ENCODE measurements at regions not wholly inside any gene's neighbourhood (a gene's known extent, or its start where the extent isn't known, plus 50 kb on each side); places are given as distances from the start of the nearest gene placed in this dataset.

GRCh38 chr10:10130686-10131085 is 887.0 kb upstream of the CELF2 start:
- TF ChIP-seq, protein P1, sequence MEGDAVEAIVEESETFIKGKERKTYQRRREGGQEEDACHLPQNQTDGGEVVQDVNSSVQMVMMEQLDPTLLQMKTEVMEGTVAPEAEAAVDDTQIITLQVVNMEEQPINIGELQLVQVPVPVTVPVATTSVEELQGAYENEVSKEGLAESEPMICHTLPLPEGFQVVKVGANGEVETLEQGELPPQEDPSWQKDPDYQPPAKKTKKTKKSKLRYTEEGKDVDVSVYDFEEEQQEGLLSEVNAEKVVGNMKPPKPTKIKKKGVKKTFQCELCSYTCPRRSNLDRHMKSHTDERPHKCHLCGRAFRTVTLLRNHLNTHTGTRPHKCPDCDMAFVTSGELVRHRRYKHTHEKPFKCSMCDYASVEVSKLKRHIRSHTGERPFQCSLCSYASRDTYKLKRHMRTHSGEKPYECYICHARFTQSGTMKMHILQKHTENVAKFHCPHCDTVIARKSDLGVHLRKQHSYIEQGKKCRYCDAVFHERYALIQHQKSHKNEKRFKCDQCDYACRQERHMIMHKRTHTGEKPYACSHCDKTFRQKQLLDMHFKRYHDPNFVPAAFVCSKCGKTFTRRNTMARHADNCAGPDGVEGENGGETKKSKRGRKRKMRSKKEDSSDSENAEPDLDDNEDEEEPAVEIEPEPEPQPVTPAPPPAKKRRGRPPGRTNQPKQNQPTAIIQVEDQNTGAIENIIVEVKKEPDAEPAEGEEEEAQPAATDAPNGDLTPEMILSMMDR (IDR thresholded peaks at IDR 0.05; ENCODE audit: poor library complexity), result no peak
- TF ChIP-seq EZH2phosphoT487 (IDR thresholded peaks at IDR 0.05; ENCODE audit: low read depth, severe bottlenecking, unreplicated experiment), result no peak
